DMS53 treated with DMSO at 0.1 percent for 48 hours (cell line): ENCODE measurements at regions not wholly inside any gene's neighbourhood (a gene's known extent, or its start where the extent isn't known, plus 50 kb on each side); places are given as distances from the start of the nearest gene placed in this dataset.

ENCODE experiments used
- DNase-seq: peaks from one replicate; lab custom pipeline; 2025; ENCODE audit not compliant: unreplicated experiment; lab: John Stamatoyannopoulos, UW

DNA sequence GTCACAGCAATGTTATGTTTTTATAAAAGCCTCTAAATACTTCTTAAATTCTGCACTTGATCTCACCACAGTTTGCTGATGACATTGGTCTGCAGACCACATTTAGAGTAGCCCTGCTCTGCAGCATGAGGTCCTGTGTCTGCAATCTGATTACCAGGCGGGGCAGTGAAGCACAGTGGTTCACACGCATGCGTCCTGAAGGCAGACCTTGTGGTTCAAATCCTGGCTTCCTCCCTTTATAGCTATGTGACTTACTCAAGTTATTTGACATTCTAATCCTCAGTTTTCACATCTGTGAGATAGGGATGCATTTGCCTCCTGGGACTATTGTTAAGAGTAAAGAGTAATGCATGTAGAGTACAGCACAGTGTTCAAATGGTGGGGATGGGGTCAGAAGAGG, 50.3 kb downstream of the BMAL2 start:
- DNase-seq = no peak

DNA sequence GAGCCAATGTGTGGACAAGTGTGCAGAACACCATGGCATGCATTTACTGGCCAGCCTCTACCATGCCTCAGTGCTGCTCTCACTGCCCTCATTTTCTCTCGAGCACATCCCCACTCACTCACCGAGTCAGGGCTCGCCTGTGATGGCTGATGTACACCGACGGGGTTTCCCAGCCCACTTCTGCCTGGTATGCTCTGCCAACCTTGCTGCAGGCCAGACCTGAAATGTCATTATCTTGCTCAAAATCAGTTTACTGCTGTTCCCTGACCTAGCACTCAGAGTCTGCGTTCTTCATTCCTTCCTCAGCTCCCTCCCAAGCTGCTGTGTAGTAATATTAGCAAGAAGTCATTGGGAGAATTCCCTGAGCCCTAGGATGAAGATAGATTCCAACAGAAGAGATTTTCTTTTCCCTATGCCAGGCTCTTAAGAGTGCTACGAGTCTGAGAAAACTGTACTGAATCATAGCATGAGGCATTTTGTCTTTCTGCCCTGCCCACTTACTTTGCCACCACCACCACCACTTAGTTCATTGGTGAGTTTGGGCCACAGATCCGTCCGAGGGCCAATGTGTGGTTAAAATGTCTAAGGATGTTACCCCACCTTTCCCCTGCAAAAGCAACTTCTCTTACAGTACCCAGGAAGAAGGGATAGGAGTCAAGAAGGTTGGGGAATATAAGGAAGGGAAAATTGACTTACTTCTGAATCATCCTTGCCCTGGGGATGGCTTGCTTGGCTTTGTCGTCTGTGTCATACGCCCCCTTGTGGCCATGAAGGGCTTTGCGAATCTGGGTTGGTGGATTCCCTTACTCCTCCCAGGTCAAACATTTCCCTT, 51.0 kb downstream of the BMAL2 start:
- DNase-seq = peak; percentile 89

DNA sequence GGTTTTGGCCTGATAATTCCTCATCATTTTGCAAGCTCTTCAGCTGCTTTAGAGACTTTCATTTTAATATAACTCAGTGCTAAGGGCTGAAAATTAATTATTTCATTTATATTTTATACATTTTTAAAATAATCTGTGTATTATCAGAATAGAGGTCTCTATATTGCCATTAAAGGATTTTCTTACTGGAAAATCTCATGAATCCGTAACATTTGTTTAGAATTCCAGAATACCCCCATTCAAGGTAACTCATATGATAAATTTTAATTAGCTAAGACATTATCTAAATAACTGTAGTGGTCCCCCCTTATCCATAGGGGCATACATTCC, 51.6 kb downstream of the BMAL2 start:
- no peak for DNase-seq

DNA sequence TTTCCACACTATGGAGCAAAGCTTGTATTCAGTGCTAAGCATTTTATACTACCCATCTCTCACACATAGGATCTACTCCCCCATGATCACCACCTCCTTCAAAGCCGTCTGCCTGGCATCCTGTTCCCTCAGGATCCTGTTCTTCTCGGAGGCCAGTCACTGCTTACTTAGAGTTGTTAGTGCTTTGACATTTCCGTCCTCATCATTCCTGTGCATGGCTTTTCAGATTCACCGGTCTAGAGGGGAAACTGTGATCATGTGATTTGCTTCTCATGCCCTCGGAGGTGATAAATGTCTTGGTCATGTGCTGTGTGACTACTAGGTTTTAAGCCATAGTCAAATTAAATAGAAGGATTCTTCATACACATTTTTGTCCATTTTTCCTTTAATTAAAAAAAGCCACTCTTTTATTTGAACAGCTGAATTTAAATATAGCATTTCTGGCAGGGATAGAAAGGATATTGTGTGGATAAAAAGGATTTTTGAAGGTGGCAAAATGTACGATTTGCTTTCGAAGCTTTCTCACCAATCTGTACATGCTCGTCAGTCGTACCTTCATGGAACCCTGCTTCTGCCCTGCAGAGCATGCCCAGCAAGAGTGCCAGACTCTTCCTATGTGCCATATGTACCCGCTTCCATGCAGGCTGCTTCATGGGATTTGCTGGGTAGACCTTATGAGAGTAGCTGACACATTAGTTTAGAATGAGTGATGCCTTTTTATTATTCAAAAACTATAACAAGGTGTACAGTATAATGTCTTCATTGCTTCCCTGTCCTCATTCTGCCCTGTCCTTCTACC, 53.3 kb downstream of the BMAL2 start:
- no peak for DNase-seq

DNA sequence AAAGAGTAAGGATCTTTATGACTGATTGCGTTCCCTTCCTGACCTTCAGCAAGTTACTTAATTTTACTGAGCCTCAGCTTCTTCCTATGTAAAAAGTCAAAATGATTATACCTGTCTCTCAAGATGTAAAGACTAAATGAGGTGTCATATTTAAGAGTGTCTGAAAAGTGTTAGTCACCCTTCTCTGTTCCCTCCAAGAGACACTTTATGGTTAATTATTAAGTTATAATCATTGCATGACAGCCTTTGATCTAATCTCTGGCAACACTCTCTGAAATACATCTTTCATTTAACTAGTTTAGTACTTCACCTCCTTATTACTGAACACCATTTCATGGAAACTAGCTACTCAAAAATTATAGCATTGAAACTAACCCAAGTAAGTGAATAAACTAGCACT, 54.8 kb downstream of the BMAL2 start:
- DNase-seq = peak; percentile 92

DNA sequence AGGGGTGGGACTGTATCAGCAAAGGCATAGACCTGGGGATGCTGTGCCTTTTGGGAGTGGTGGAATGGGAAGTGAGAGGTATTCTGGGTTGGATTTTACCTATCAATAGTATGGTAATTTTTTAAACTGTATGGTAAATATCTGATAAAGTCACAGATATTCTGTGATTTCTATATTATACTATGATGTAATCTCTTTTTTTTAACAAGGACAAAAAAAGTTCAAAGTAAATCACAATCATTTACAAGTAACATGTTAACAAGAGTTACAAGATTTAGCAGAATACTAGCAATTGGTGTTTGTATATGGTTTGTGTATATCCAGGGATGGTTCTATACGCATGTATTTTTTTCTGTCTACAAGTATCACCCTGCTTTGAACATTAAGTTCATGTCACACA, 56.0 kb downstream of the BMAL2 start:
- DNase-seq = no peak

DNA sequence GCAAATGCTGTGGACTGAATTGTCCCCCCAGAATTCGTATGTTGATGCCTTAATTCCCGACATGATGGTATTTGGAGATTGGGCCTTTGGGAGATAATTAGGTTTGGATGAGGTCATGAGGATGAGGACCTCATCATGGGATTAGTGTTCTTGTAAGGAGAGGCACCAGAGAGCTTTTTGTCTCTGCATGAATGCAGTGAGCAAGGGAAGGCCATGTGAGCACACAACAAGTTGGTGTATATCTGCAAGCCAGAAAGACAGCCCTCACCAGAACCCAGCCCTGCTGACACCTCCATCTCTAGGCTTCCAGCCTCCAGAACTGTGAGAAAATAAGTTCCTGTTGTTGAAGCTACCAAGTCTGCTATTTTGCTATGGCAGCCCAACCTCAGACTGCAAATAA, 51.9 kb upstream of the SMCO2 start:
- no peak for DNase-seq

DNA sequence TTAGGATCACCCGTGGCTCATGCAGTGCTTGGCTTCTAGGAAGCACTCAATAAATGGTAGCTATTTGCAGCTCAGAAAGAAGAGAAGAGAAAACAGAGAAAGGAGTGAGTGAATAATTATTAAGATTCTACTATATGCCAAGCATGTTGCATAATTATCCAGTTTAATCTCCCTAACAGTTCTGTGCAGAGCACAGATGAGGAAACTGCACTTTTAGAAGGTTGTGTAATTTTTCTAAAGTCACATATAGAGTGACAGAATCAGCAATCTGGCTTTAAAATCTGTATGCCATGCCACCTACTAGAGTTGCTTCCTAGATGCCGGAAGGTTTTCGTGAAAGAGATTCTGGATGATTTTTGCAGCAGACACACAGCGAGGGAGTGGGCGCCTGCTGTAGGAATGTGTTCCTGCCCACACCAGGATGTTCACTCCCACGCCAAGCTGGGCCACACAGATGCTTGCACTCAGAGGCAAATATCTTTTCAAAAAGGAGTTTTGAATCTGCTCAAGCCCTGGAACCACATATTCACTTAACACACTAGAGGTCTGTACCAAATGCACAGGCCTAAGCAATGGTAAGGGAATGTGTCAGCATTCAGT, 50.2 kb upstream of the SMCO2 start:
- DNase-seq = no peak
